Stimulated activated CD8-positive, alpha-beta memory T cell treated with anti-CD3 and anti-CD28 coated beads, Interleukin-4, amount 100 ng/mL, for 48 hours (primary cell): ENCODE measurements at regions not wholly inside any gene's neighbourhood (a gene's known extent, or its start where the extent isn't known, plus 50 kb on each side); places are given as distances from the start of the nearest gene placed in this dataset.
"Not testable (repeated sequence)": the region's sequence is repeated elsewhere in the genome, so short reads cannot be mapped to it uniquely, and the experiment has no call there.

ENCODE experiments used
- DNase-seq: peaks from one replicate; pipeline ENCODE4 v3.0.0-alpha.2; 2020

- DNase-seq = no peak
Observed at GRCh38 chr11:15300341-15300740, 185.6 kb downstream of the INSC start.

DNA sequence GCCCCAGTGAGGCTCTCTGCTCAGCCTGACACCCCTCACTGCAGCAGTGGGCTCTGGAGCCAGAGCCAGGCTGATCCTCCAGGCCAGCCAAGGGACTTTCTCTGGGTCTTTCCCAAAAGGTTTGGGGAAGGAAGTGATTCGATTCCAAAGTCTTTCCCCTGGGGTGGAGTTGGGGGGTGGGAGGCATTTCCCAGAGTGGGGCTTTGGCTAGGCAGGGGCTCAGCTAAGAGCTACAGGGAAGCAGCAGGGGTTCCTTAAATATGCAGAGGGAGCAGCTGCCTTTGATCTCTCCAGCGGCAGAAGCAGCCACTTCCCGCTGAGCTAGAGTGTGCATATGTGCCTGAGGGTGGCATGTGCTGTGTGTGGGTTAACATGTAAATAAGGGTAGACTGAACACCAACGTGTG lies 192.9 kb downstream of the INSC start:
- no peak for DNase-seq

DNA sequence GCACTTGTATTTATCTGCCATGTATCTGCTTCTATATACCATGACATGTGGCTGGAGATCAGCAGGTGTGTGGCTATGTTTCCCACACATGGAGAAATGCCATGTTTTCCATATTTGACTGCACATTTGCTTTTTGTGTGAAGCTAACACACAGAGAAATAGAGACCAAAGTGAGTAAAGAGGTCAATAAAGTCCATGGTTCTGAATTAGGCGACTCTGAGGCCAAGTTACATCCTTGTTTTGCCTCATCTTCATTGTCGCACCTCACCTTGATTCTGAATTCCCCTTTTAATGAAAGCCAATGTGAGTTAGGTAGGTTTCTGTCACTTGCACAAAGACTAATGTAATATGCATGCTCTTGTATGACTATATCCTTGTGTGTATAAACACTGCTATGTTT lies 194.1 kb downstream of the INSC start:
- DNase-seq = no peak

GRCh38 chr11:15309296-15309695 lies 194.6 kb downstream of the INSC start:
- DNase-seq = no peak

DNA sequence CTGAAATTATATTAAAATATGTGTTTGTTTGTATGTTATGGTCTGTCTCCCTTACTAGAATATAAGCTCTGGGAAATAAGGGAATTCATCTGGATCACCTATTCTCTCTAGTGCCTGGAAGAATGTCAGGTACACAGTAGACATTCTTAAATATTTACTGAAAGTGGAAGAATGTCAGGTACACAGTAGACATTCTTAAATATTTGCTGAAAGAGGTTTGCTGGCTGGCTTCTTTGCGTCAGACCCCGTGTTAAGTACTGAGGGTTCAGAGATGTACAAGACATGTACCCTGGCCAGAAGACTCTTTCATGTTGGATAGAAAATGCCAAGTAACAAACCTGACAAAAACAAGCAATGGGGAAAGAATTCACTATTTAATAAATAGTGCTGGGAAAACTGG lies 199.1 kb downstream of the INSC start:
- DNase-seq = no peak

DNA sequence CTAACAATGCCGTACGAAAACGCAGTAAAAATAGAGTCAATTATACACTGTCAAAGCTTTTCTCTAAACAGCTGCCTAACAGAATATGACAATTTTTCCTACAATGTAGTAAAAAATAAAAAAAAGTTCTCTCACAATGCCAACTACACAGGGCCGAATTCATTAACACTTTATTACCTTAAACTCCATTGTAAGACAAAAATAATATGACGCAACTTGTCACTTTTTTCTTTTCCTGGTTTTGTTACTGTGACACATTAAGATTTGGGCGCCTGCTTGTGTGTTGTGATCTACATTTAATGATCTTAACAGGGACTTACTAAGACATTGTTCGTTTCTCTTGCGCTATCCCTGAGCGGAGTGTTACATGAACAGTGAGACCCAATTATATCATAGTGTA lies 204.1 kb downstream of the INSC start:
- no peak for DNase-seq

DNA sequence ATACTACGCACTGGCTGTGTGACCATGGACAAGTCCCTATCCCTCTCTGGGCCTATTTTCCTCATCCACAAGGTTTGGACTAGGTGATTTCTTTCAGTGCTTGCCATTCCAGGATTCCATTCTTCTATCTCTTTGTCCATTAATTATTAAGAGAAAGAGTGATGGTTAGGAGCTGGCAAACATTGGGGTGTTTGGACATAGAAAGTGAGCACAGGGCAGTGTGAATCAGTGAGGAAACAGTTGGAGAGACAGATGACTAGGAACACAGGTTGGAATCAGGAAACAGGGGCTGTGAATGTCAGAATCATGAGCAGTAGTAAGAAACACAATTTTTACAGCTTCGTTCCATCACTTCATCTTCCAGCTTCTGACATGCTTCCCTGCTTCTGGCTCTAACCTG lies 211.8 kb downstream of the INSC start:
- no peak for DNase-seq

DNA sequence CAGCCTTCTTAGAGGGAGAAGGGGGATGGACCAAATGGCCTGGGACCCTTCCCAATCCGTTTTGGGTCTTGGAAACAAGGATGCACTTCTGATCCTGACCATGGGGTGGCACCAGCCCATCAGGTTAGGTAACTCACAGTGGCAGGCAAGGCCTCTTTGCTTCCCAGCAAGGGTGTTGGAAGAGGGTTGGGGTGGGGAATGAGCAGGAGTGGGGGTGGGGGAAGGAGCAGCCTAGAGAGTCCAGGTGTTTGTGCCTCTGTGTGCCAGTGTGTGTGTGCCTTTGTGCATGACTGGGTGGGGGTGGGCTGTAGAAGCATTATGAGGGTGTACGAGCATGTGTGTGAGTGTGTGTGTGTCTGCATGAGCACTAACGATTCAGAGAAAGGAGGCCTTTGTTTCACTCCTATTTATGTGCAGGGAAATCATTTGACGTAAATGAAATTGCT lies 213.1 kb downstream of the INSC start:
- peak; percentile 36 for DNase-seq

- DNase-seq = no peak
Observed at GRCh38 chr11:15333407-15333806, 218.7 kb downstream of the INSC start.

DNA sequence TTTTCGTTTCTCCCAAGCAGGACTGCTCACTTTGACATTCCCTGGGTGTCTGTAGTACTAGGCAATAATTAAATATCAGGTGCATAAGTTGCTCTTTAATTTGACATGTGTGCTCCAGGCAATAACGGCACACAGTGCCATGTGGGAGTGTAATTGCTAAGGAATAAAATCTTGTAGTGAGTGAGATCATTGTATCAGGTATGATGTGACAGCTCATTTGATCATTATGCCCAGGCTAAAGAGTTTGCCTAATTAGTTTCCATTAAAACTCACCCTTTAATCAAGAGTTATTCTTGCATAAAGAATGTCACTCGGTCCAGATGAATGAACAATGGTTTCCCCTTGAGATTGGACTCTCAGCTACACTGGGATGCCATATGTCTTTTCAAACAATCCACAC lies 220.0 kb downstream of the INSC start:
- DNase-seq = no peak

DNA sequence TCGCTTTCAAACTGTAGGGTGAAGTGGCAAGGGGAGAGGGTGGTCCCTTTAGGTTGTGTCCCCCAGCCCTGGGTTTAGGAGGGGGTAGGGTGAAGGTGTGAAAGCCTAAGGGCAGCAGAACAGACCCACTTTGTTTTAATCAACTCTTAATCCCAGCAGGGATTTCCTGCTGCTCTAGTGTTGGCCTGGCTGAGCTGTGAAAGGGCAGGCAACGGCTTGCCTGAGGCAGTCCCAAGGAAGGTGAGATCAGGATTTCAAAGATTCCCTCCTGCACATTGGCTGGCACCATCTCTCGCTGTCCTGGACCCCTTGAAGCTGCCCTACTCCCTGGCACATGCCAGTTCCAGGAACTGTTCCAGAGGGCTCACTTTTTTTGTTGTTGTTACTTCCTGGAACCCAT lies 221.3 kb downstream of the INSC start:
- no peak for DNase-seq

GRCh38 chr11:15339302-15339701 lies 224.6 kb downstream of the INSC start:
- no peak for DNase-seq

- DNase-seq = no peak
Observed at GRCh38 chr11:15341587-15341986, 226.9 kb downstream of the INSC start.

GRCh38 chr11:15342163-15342562 lies 227.4 kb downstream of the INSC start:
- DNase-seq = no peak

- no peak for DNase-seq
Observed at GRCh38 chr11:15346907-15347306, 232.2 kb downstream of the INSC start.

GRCh38 chr11:15347969-15348734 lies 233.4 kb downstream of the INSC start:
- DNase-seq = no peak

DNA sequence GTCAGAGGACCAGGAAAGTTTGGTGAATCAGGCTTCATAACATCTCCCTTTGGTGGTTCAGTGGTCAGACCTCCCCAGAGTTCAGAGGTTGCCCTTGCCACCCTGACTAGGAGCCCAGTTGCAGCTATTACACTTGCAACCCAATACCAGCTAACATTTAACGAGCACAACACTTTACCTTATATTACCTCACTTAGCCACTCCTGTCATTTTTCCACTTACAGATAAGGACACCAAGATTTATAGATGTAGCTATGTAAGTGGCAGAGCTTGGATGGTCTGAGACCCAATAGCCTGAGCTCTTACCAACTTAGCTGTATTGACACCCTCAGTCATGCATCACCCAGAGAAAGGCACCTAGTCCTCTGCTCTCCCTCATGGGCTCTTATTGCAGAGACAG lies 234.7 kb downstream of the INSC start:
- DNase-seq = no peak

DNA sequence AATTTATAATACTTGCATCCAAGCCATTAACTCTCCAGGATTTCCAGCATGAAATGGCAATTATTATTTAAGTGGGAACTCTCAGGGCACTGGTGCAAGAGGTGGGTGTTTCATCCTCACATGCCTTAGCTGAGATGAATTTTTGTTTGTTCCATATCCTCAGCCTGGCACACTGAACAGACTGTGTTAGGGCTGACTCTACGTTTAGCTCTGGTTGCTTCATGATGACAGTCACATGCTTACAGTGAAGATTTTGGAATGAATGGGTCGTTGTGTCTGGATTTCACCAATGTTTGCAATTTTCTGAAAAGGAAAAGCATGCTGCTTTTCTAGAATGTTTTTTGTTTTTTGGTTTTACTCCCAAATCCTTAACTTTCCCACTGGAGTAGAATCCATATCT lies 246.6 kb downstream of the INSC start:
- DNase-seq = no peak

- DNase-seq = not testable (repeated sequence)
Observed at GRCh38 chr11:15365286-15365685, 250.6 kb downstream of the INSC start.

DNA sequence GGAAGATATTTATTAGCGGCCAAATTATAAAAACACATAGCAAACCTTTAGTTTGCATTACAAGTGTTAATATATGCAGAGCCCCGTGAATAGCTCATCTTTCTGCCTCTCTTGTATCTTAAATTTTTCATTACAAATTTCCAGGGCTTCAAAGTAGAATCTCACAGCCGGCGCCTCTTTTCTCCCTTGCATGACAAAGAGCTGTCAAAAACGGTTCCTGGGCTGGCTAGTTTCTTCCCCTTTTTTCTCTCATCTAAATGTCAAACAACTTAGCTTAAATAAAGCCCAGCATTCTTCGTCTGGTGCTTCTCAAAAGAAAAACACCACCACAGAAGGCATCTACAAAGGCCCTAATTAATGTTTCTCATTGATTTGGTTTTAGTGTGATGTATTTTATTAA lies 253.0 kb downstream of the INSC start:
- no peak for DNase-seq

DNA sequence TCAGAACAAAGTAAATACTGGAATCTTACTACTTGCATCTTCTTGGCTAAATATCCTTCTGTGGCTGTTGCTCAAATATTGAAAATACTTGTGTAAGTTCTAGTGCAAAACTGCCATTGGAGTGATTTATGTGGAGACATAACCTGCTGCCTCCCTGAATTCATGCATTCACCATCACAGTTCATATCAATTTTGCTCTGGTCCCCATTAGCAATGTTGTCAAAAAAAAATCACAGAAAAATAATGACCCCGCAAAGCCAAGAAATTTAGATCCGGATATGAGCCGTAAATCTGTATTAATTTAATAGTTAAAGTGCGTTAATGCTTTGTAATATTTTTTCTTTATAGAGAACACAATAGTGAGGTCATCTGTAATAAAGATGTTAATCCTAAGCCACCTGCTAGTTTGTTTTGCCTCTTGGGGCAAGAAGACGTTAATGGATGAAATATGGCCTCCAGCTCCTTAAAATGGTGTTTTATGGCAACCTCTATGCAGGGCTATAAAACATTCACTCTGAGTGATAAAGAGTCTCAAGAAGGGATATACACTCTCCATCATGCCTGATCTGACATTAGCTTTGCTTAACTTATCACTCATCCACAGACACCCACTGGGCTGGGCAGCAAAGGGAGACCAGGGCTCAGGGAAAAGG lies 255.9 kb downstream of the INSC start:
- no peak for DNase-seq

GRCh38 chr11:15371533-15371932 lies 256.8 kb downstream of the INSC start:
- DNase-seq = no peak

DNA sequence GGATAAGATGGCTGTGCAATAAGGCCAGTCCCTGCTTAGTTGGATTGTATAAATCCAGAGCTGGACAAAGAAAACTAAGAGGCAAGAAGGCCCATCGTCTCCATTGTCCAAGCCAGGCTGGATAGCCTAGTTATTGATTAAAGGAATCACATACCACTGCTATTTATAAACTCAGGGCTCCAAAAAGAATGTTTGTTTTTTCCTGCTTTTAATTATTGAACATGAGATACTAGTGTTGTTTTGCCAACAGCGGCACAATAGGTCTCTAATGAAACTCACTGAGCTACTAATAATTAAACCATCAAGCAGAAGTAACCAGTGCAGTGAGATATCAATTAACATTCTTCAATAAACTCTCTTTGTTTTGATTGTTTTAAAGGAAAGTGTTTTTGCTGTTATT lies 259.7 kb downstream of the INSC start:
- no peak for DNase-seq

DNA sequence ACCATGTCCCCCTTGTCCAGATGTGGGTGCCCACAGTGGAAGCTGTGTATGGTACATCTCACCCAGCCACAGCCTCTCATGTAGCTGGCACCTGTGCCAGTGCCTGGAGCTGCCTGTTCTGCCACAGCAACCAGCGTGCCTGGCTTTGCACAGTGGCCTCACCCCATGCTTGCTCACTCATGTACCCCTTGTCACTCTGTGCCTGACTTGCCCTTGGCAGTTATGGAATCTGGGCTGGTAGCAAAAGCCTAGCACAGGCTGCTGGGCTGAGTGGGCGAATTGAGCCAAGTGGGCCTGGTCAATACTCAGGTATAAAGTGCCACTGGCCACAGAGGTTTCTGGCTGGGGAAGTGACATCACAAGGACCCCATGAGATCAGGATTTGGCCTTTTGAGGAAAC lies 264.2 kb downstream of the INSC start:
- no peak for DNase-seq

DNA sequence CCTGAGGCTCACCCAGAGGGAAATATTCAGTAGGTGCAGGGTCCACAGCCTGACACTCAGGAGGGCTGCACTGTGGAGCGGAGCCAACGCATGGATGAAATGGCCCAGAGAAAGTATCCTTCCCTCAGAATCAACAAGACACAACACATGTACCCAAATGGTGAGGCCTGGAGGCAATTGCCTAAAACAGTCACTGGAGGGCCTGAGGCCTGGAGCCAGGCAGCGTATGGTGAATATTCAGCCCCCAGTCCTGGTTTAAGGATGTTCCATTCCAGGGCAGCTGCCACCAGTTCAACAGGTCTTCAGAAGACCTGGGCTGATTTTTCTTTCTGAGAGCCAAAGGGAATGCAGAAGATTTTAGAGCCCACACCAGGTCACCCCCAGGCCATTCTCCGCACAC lies 264.8 kb downstream of the INSC start:
- no peak for DNase-seq
